DND-41 (cell line): ENCODE measurements at regions not wholly inside any gene's neighbourhood (a gene's known extent, or its start where the extent isn't known, plus 50 kb on each side); places are given as distances from the start of the nearest gene placed in this dataset.

Source experiments
- ATAC-seq: fragments of 200-7000 bp; cut with Tn5 transposase; 3 replicates; pipeline ENCODE4 v1.9.1; 2021; ENCODE audit warnings: low read depth; ENCODE audit not compliant: insufficient read depth
- DNase-seq: peaks from one replicate; pipeline ENCODE4 v3.0.0-alpha.2; 2020
- H2AFZ ChIP-seq: 2 replicates; pipeline ENCODE4 v1.6.0; 2012; ENCODE audit warnings: low read depth, low read length
- H3K27ac ChIP-seq: 2 replicates; pipeline ENCODE4 v1.5.1; 2012; ENCODE audit warnings: low read length, inconsistent platforms
- H3K27me3 ChIP-seq: fragments of 200-600 bp; sonication (generic); 2 replicates; pipeline ENCODE4 v1.6.0; 2012; ENCODE audit warnings: low read length, mild to moderate bottlenecking, inconsistent platforms; ENCODE audit not compliant: insufficient read depth, poor library complexity
- H3K36me3 ChIP-seq: 2 replicates; pipeline ENCODE4 v1.5.1; 2012; ENCODE audit warnings: low read length, inconsistent platforms; ENCODE audit not compliant: insufficient read depth
- H3K4me1 ChIP-seq: 2 replicates; pipeline ENCODE4 v1.5.1; 2012; ENCODE audit warnings: mild to moderate bottlenecking, low read length; ENCODE audit not compliant: insufficient read depth
- H3K4me2 ChIP-seq: 2 replicates; pipeline ENCODE4 v1.6.0; 2012; ENCODE audit warnings: mild to moderate bottlenecking, moderate library complexity, low read length, inconsistent platforms; ENCODE audit not compliant: insufficient read depth
- H3K4me3 ChIP-seq, 2 experiments: fragments of 200-600 bp in 1 of 2; shearing (Covaris generic) in 1 of 2; 2 replicates each; pipeline ENCODE4 v1.5.1; 2012 to 2016; ENCODE audit warnings: inconsistent platforms in 2 of 2, low read length in 2 of 2, mild to moderate bottlenecking in 2 of 2, low read depth in 1 of 2, moderate library complexity in 1 of 2
- H3K79me2 ChIP-seq: 2 replicates; pipeline ENCODE4 v1.6.0; 2012; ENCODE audit warnings: low read length, inconsistent platforms; ENCODE audit not compliant: insufficient read depth
- H3K9ac ChIP-seq: 2 replicates; pipeline ENCODE4 v1.6.0; 2012; ENCODE audit warnings: low read depth, mild to moderate bottlenecking, inconsistent platforms, low read length, moderate library complexity
- H3K9me3 ChIP-seq: 2 replicates; pipeline ENCODE4 v1.5.1; 2012; ENCODE audit warnings: low read length, moderate library complexity, mild to moderate bottlenecking, inconsistent platforms; ENCODE audit not compliant: insufficient read depth, severe bottlenecking
- H4K20me1 ChIP-seq: 2 replicates; pipeline ENCODE4 v1.6.0; 2012; ENCODE audit warnings: low read length; ENCODE audit not compliant: insufficient read depth
- CTCF ChIP-seq: IDR thresholded peaks from 2 replicates; pipeline ENCODE4 v1.5.1; 2012; ENCODE audit warnings: borderline replicate concordance, low read length, moderate library complexity, mild to moderate bottlenecking; ENCODE audit not compliant: poor library complexity, severe bottlenecking; ENCODE audit errors: extremely low read depth
- EZH2 ChIP-seq: IDR thresholded peaks from 3 replicates; pipeline ENCODE4 v1.6.1; 2012; ENCODE audit warnings: borderline replicate concordance, low read depth, mild to moderate bottlenecking, moderate library complexity, low read length, inconsistent platforms; ENCODE audit not compliant: severe bottlenecking

DNA sequence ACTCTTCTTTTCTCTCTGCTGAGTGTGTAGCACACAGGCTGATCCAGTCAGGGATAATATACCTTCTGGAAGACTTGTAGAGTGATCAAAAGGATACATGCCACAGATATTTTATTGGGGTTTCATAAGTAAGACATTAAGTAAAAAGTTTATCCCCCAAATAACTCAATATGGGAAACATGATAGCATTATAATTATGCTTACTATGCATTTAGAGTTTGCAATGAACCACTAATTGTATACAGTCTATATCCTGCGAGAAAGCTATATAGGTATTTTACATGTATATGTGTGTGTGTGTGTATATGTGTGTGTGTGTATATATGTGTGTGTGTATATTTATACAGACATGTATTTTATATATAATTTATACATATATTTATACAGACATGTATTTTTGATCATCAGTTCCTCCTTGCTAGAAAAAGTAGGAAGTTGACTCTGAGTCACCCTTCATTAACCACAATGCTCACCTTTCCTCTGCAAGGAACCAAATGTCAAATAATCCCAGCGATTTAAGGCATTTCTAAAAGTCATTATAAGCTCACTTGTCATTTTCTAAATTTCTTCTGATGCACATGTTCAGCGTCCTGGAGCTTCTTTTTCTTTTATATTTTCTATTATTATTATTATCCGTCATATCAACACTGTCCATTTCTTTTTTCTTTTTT is 312.5 kb upstream of the OBI1 start:
- no peaks in the 10 kb centered on the region for H3K27me3 ChIP-seq
- no peaks in the 10 kb centered on the region for H3K36me3 ChIP-seq
- no peak overlapping the region for H2AFZ ChIP-seq
- no peak for DNase-seq
- no peaks in the 10 kb centered on the region for H3K4me1 ChIP-seq
- no peak overlapping the region for H3K9ac ChIP-seq
- no peaks in the 10 kb centered on the region for H3K79me2 ChIP-seq
- no peaks in the 10 kb centered on the region for H3K9me3 ChIP-seq
- TF ChIP-seq CTCF: no peak
- H4K20me1 ChIP-seq: no peaks in the 10 kb centered on the region
- ATAC-seq: no peak
- no peak overlapping the region for H3K4me3 ChIP-seq
- H3K27ac ChIP-seq: no peak overlapping the region
- no peak overlapping the region for H3K4me2 ChIP-seq

GRCh38 chr13:78960881-78961280 is 301.9 kb upstream of the OBI1 start:
- Histone ChIP-seq H3K4me2 (no peak overlapping the region), H3K36me3 (no peaks in the 10 kb centered on the region), H2AFZ (no peak overlapping the region), H3K27me3 (peaks cover 11% of the 10 kb centered on the region), H3K9me3 (no peaks in the 10 kb centered on the region), H3K79me2 (no peaks in the 10 kb centered on the region), H4K20me1 (no peaks in the 10 kb centered on the region), H3K4me1 (no peaks in the 10 kb centered on the region), H3K9ac (no peak overlapping the region), H3K27ac (no peak overlapping the region), H3K4me3 (no peak overlapping the region)
- no peak for DNase-seq
- TF ChIP-seq CTCF (no peak), EZH2 (no peak)
- ATAC-seq: no peak

GRCh38 chr13:78958006-78958405 is 299.1 kb upstream of the OBI1 start:
- TF ChIP-seq EZH2 (no peak), CTCF (no peak)
- peaks cover 11% of the 10 kb centered on the region for H3K27me3 ChIP-seq
- ATAC-seq (no peak), DNase-seq (no peak)
- no peaks in the 10 kb centered on the region for H3K4me1 ChIP-seq
- no peak overlapping the region for H3K4me2 ChIP-seq
- H3K4me3 ChIP-seq: no peak overlapping the region
- no peaks in the 10 kb centered on the region for H4K20me1 ChIP-seq
- H3K9ac ChIP-seq: no peak overlapping the region
- no peak overlapping the region for H2AFZ ChIP-seq
- no peaks in the 10 kb centered on the region for H3K9me3 ChIP-seq
- no peaks in the 10 kb centered on the region for H3K79me2 ChIP-seq
- H3K36me3 ChIP-seq: no peaks in the 10 kb centered on the region
- no peak overlapping the region for H3K27ac ChIP-seq
